Trophoblast cell (in vitro differentiated cells and primary cell): ENCODE measurements at regions not wholly inside any gene's neighbourhood (a gene's known extent, or its start where the extent isn't known, plus 50 kb on each side); places are given as distances from the start of the nearest gene placed in this dataset.

Source experiments
- DNase-seq, 2 donors: peaks; one replicate each; pipeline ENCODE4 v3.0.0-alpha.2; 2016
- H2AFZ ChIP-seq: 2 replicates; pipeline ENCODE4 v1.6.1; 2013; ENCODE audit warnings: low read length, moderate library complexity, mild to moderate bottlenecking; ENCODE audit not compliant: insufficient read depth, poor library complexity
- H2AK5ac ChIP-seq: 2 replicates; pipeline ENCODE4 v1.6.1; 2013; ENCODE audit warnings: mild to moderate bottlenecking, low read length
- H2BK120ac ChIP-seq: 2 replicates; pipeline ENCODE4 v1.6.1; 2013; ENCODE audit warnings: low read length, mild to moderate bottlenecking, moderate library complexity; ENCODE audit not compliant: insufficient read depth, poor library complexity
- H2BK12ac ChIP-seq: 2 replicates; pipeline ENCODE4 v1.6.1; 2013; ENCODE audit warnings: mild to moderate bottlenecking, low read length, moderate library complexity
- H2BK5ac ChIP-seq: 2 replicates; pipeline ENCODE4 v1.6.1; 2013; ENCODE audit warnings: low read length, low read depth, moderate library complexity, mild to moderate bottlenecking; ENCODE audit not compliant: poor library complexity
- H3K14ac ChIP-seq: 2 replicates; pipeline ENCODE4 v1.6.1; 2013; ENCODE audit warnings: mild to moderate bottlenecking, low read length
- H3K18ac ChIP-seq: 2 replicates; pipeline ENCODE4 v1.6.1; 2013; ENCODE audit warnings: mild to moderate bottlenecking, low read length
- H3K23ac ChIP-seq: 2 replicates; pipeline ENCODE4 v1.6.1; 2013; ENCODE audit warnings: low read length
- H3K27ac ChIP-seq: 2 replicates; pipeline ENCODE4 v1.5.1; 2013; ENCODE audit warnings: low read depth, mild to moderate bottlenecking, inconsistent platforms, low read length, moderate library complexity
- H3K27me3 ChIP-seq: 2 replicates; pipeline ENCODE4 v1.6.1; 2013; ENCODE audit warnings: inconsistent platforms, mild to moderate bottlenecking, low read length, moderate library complexity; ENCODE audit not compliant: insufficient read depth
- H3K36me3 ChIP-seq, 2 experiments: 1 replicate in 1 of 2; 2 replicates in 1 of 2; pipeline ENCODE4 v1.6.1; 2013; ENCODE audit warnings: low read length in 2 of 2, mild to moderate bottlenecking in 2 of 2, moderate library complexity in 1 of 2; ENCODE audit not compliant: insufficient read depth in 2 of 2, control insufficient read depth in 1 of 2
- H3K4ac ChIP-seq: 2 replicates; pipeline ENCODE4 v1.6.1; 2013; ENCODE audit warnings: low read depth, mild to moderate bottlenecking, low read length, moderate library complexity
- H3K4me1 ChIP-seq, 2 experiments: 1 replicate in 1 of 2; 2 replicates in 1 of 2; pipeline ENCODE4 v1.6.1; 2013; ENCODE audit warnings: low read length in 2 of 2, mild to moderate bottlenecking in 2 of 2, moderate library complexity in 1 of 2; ENCODE audit not compliant: insufficient read depth in 2 of 2, control insufficient read depth in 1 of 2
- H3K4me2 ChIP-seq: 2 replicates; pipeline ENCODE4 v1.6.1; 2013; ENCODE audit warnings: inconsistent platforms, mild to moderate bottlenecking, low read length, moderate library complexity
- H3K4me3 ChIP-seq: 2 replicates; pipeline ENCODE4 v1.5.1; 2013; ENCODE audit warnings: mild to moderate bottlenecking, low read depth, low read length, inconsistent platforms
- H3K79me1 ChIP-seq: one replicate; pipeline ENCODE4 v1.6.1; 2013; ENCODE audit warnings: low read length
- H3K79me2 ChIP-seq: 2 replicates; pipeline ENCODE4 v1.6.1; 2013; ENCODE audit warnings: low read length, mild to moderate bottlenecking; ENCODE audit not compliant: control insufficient read depth, insufficient read depth, poor library complexity
- H3K9ac ChIP-seq: 2 replicates; pipeline ENCODE4 v1.6.1; 2013; ENCODE audit warnings: mild to moderate bottlenecking, low read length
- H3K9me3 ChIP-seq: 2 replicates; pipeline ENCODE4 v1.6.1; 2013; ENCODE audit warnings: low read depth, mild to moderate bottlenecking, control low read depth, inconsistent platforms, low read length; ENCODE audit not compliant: insufficient read depth
- H4K12ac ChIP-seq: 2 replicates; pipeline ENCODE4 v1.6.1; 2013; ENCODE audit warnings: low read depth, mild to moderate bottlenecking, low read length, moderate library complexity
- H4K8ac ChIP-seq: 2 replicates; pipeline ENCODE4 v1.6.1; 2013; ENCODE audit warnings: low read depth, mild to moderate bottlenecking, low read length, moderate library complexity
- H4K91ac ChIP-seq: one replicate; pipeline ENCODE4 v1.6.1; 2013; ENCODE audit warnings: low read depth, mild to moderate bottlenecking, low read length, moderate library complexity
- WGBS: extraction: QIAGEN DNeasy Blood & Tissue Kit; methylation state at CpG from one replicate; pipeline ENCODE4 v1.1.7; 2013; ENCODE audit warnings: missing lambda C conversion rate; ENCODE audit not compliant: insufficient read length, insufficient coverage; ENCODE audit errors: extremely low coverage; 5-methylcytosine and 5-hydroxymethylcytosine counted together

GRCh38 chr10:78448994-78449418, 415.3 kb downstream of the RPS24 start:
- peaks cover 2% of the 10 kb centered on the region for H3K79me1 ChIP-seq
- H3K14ac ChIP-seq = no peak overlapping the region
- H3K9ac ChIP-seq = no peak overlapping the region
- no peaks in the 10 kb centered on the region for H3K27me3 ChIP-seq
- H3K79me2 ChIP-seq = no peaks in the 10 kb centered on the region
- H3K23ac ChIP-seq = no peak overlapping the region
- no peak overlapping the region for H3K4me2 ChIP-seq
- H3K18ac ChIP-seq = no peak overlapping the region
- no peak overlapping the region for H4K8ac ChIP-seq
- H2BK12ac ChIP-seq = no peak overlapping the region
- H2BK120ac ChIP-seq = no peak overlapping the region
- peaks cover 5 to 14% of the 10 kb centered on the region in 2 experiments for H3K4me1 ChIP-seq
- H2AFZ ChIP-seq = no peak overlapping the region
- H3K36me3 ChIP-seq = no peaks in the 10 kb centered on the region
- no peak overlapping the region for H4K12ac ChIP-seq
- WGBS = no CpG with 5 or more reads among the region's 2 CpGs
- H3K4me3 ChIP-seq = no peak overlapping the region
- H2AK5ac ChIP-seq = no peak overlapping the region
- no peak for DNase-seq
- no peaks in the 10 kb centered on the region for H3K9me3 ChIP-seq
- H3K27ac ChIP-seq = no peak overlapping the region
- no peak overlapping the region for H4K91ac ChIP-seq
- no peak overlapping the region for H3K4ac ChIP-seq
- H2BK5ac ChIP-seq = no peak overlapping the region

DNA sequence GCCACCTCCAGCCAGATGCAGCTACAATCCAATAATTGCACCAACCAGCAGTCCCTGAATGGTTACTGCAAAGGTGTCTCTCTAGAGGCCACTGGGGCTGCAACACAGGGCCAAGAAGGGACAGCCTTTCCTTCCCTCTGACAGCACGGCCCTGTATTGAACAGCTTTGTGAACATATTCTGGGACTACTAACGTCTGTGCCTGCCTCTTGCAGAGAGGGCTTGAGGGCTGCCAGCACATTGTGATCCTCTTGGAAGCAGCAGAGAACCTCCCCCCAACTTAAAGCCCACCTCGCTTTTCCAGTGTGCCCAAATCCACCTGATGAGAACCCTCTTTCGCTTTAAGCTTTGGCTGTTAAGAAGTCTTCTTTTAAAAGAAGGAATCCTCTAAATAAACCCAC, 415.9 kb downstream of the RPS24 start:
- Histone ChIP-seq H2BK12ac (no peak overlapping the region), H4K12ac (no peak overlapping the region), H3K18ac (no peak overlapping the region), H2AK5ac (no peak overlapping the region), H3K27ac (no peak overlapping the region), H4K8ac (no peak overlapping the region), H3K4ac (no peak overlapping the region), H3K14ac (no peak overlapping the region), H3K79me2 (no peaks in the 10 kb centered on the region), H3K23ac (no peak overlapping the region), H3K27me3 (no peaks in the 10 kb centered on the region), H3K79me1 (peaks cover 2% of the 10 kb centered on the region), H3K9ac (no peak overlapping the region), H3K9me3 (no peaks in the 10 kb centered on the region), H3K4me1 (peaks cover 5 to 14% of the 10 kb centered on the region in 2 experiments), H2AFZ (no peak overlapping the region), H3K4me2 (no peak overlapping the region), H4K91ac (peak overlapping the region; percentile 33), H2BK5ac (no peak overlapping the region), H3K36me3 (no peaks in the 10 kb centered on the region), H3K4me3 (no peak overlapping the region), H2BK120ac (no peak overlapping the region)
- DNase-seq = no peak
- WGBS = no CpG with 5 or more reads among the region's 4 CpGs

DNA sequence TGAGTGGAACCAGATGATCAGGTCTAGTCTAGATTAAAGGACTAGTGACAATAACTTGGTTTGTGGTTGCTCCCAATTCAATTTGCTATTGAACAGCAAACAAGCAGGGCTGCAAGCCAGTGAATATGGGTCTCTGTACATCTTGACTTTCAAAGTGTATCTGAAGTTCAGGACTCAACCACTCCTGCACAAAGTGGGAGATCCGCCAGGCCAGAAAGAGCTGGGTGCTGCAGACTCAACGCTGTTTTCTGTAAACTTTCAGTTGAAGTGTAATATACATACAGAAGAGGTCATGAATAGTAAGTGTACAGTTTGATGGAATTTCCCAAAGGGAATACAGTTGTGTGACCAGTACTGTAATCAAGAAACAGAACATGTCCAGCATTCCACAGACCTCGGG, 416.6 kb downstream of the RPS24 start:
- Histone ChIP-seq H3K18ac (no peak overlapping the region), H4K8ac (no peak overlapping the region), H3K36me3 (no peaks in the 10 kb centered on the region), H2BK12ac (peak overlapping the region; percentile 37), H2BK5ac (no peak overlapping the region), H3K79me2 (no peaks in the 10 kb centered on the region), H3K9ac (no peak overlapping the region), H3K4me1 (peaks cover 5 to 14% of the 10 kb centered on the region in 2 experiments), H3K27ac (no peak overlapping the region), H3K4me2 (no peak overlapping the region), H2AFZ (no peak overlapping the region), H3K9me3 (no peaks in the 10 kb centered on the region), H4K91ac (no peak overlapping the region), H3K4ac (no peak overlapping the region), H3K14ac (no peak overlapping the region), H3K27me3 (no peaks in the 10 kb centered on the region), H2AK5ac (no peak overlapping the region), H3K23ac (no peak overlapping the region), H4K12ac (no peak overlapping the region), H3K4me3 (no peak overlapping the region), H3K79me1 (peaks cover 2% of the 10 kb centered on the region), H2BK120ac (no peak overlapping the region)
- WGBS = no CpG with 5 or more reads among the region's 3 CpGs
- DNase-seq = no peak

- Histone ChIP-seq H2BK12ac (no peak overlapping the region), H3K36me3 (no peaks in the 10 kb centered on the region), H3K9me3 (no peaks in the 10 kb centered on the region), H2AK5ac (no peak overlapping the region), H4K91ac (peak overlapping the region; percentile 13), H3K79me1 (peaks cover 6% of the 10 kb centered on the region), H3K4me3 (no peak overlapping the region), H2AFZ (no peak overlapping the region), H3K23ac (no peak overlapping the region), H3K14ac (no peak overlapping the region), H3K9ac (no peak overlapping the region), H3K4ac (no peak overlapping the region), H4K12ac (no peak overlapping the region), H2BK5ac (no peak overlapping the region), H3K27me3 (no peaks in the 10 kb centered on the region), H3K18ac (no peak overlapping the region), H3K4me1 (peaks cover 5 to 15% of the 10 kb centered on the region in 2 experiments), H2BK120ac (no peak overlapping the region), H3K27ac (no peak overlapping the region), H4K8ac (no peak overlapping the region), H3K4me2 (no peak overlapping the region), H3K79me2 (no peaks in the 10 kb centered on the region)
- WGBS = no CpG with 5 or more reads among the region's 6 CpGs
- DNase-seq = no peak
These were observed 417.3 kb downstream of the RPS24 start for GRCh38 chr10:78450807-78451485.
